ENCODE measurements at regions not wholly inside any gene's neighbourhood (a gene's known extent, or its start where the extent isn't known, plus 50 kb on each side); places are given as distances from the start of the nearest gene placed in this dataset.

GRCh38 chr12:125194987-125195386 lies 129.8 kb downstream of the AACS start:
- TF ChIP-seq CTCF (IDR thresholded peaks at IDR 0.05) (no peak), EZH2 (IDR thresholded peaks at IDR 0.05; ENCODE audit: borderline replicate concordance, insufficient read depth, low read depth, low read length, poor library complexity, severe bottlenecking) (no peak)

Measured in B cell (primary cell).